Activated gamma-delta T cell treated with anti-CD3 and anti-CD28 coated beads, Interleukin-2, amount 50 U/mL, for 16 hours (primary cell): ENCODE measurements at regions not wholly inside any gene's neighbourhood (a gene's known extent, or its start where the extent isn't known, plus 50 kb on each side); places are given as distances from the start of the nearest gene placed in this dataset.

ENCODE experiments used
- DNase-seq: peaks from one replicate; pipeline ENCODE4 v3.0.0-alpha.2; 2020; ENCODE audit warnings: low read depth

GRCh38 chr3:66692766-66693150 lies 191.9 kb upstream of the LRIG1 start:
- no peak for DNase-seq

GRCh38 chr3:66693461-66694031 lies 192.7 kb upstream of the LRIG1 start:
- DNase-seq, result no peak

GRCh38 chr3:66702126-66702525 lies 201.3 kb upstream of the LRIG1 start:
- DNase-seq, result no peak

GRCh38 chr3:66703501-66703900 lies 202.7 kb upstream of the LRIG1 start:
- DNase-seq, result no peak

GRCh38 chr3:66705076-66705475 lies 204.3 kb upstream of the LRIG1 start:
- no peak for DNase-seq

- no peak for DNase-seq
Observed at GRCh38 chr3:66706890-66707289, 206.1 kb upstream of the LRIG1 start.

- no peak for DNase-seq
Observed at GRCh38 chr3:66709532-66709931, 208.7 kb upstream of the LRIG1 start.

- no peak for DNase-seq
Observed at GRCh38 chr3:66712210-66712609, 211.4 kb upstream of the LRIG1 start.

- DNase-seq, result no peak
Observed at GRCh38 chr3:66713921-66714320, 213.1 kb upstream of the LRIG1 start.

- no peak for DNase-seq
Observed at GRCh38 chr3:66715806-66716205, 215.0 kb upstream of the LRIG1 start.

- DNase-seq, result no peak
Observed at GRCh38 chr3:66717806-66718205, 217.0 kb upstream of the LRIG1 start.

- no peak for DNase-seq
Observed at GRCh38 chr3:66719796-66720356, 219.1 kb upstream of the LRIG1 start.

- no peak for DNase-seq
Observed at GRCh38 chr3:66720508-66720907, 219.7 kb upstream of the LRIG1 start.

- DNase-seq, result no peak
Observed at GRCh38 chr3:66722675-66723074, 221.9 kb upstream of the LRIG1 start.

GRCh38 chr3:66723231-66723630 lies 222.4 kb upstream of the LRIG1 start:
- DNase-seq, result no peak

- DNase-seq, result no peak
Observed at GRCh38 chr3:66729687-66730393, 229.0 kb upstream of the LRIG1 start.

- DNase-seq, result no peak
Observed at GRCh38 chr3:66738625-66739365, 238.0 kb upstream of the LRIG1 start.

GRCh38 chr3:66740260-66740659 lies 239.4 kb upstream of the LRIG1 start:
- no peak for DNase-seq

GRCh38 chr3:66744521-66744920 lies 243.7 kb upstream of the LRIG1 start:
- no peak for DNase-seq

GRCh38 chr3:66744986-66745385 lies 244.2 kb upstream of the LRIG1 start:
- DNase-seq, result no peak

- DNase-seq, result no peak
Observed at GRCh38 chr3:66747261-66747660, 246.4 kb upstream of the LRIG1 start.

GRCh38 chr3:66747696-66748095 lies 246.9 kb upstream of the LRIG1 start:
- DNase-seq, result no peak
